ENCODE measurements at regions not wholly inside any gene's neighbourhood (a gene's known extent, or its start where the extent isn't known, plus 50 kb on each side); places are given as distances from the start of the nearest gene placed in this dataset.
"Not testable (repeated sequence)": the region's sequence is repeated elsewhere in the genome, so short reads cannot be mapped to it uniquely, and the experiment has no call there.

DNA sequence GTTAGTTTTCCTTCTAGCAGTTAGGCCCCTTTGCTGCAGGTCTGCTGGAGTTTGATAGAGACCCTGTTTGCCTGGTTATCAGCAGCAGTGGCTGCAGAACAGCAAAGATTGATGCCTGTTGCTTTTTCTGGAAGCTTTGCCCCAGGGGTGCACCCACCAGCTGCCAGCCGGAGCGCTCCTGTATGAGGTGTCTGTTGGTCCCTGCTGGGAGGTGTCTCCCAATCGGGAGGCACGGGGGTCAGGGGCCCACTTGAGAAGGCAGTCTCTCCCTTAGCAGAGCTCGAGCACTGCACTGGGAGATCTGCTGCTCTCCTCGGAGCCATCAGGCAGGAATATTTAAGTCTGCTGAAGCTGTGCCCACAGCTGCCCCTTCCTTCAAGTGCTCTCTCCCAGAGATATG, 825.3 kb upstream of the GRM7 start:
- no peak for TF ChIP-seq Cebpa-rat (IDR thresholded peaks at IDR 0.05)
- no peak overlapping the region for H3K4me2 ChIP-seq
- H3K36me3 ChIP-seq, result no peaks in the 10 kb centered on the region
- peaks cover 15 to 41% (median 30%) of the 10 kb centered on the region in 11 experiments for H3K9me3 ChIP-seq (replicated peaks in 1 of 11)
- no peaks in the 10 kb centered on the region for H4K20me1 ChIP-seq
- no peak overlapping the region for H3K4me3 ChIP-seq
- no peaks in the 10 kb centered on the region for H3K4me1 ChIP-seq
- no peaks in the 10 kb centered on the region for H3K27me3 ChIP-seq
- no peak overlapping the region for H3K9ac ChIP-seq
- no peak overlapping the region for H3K27ac ChIP-seq

DNA sequence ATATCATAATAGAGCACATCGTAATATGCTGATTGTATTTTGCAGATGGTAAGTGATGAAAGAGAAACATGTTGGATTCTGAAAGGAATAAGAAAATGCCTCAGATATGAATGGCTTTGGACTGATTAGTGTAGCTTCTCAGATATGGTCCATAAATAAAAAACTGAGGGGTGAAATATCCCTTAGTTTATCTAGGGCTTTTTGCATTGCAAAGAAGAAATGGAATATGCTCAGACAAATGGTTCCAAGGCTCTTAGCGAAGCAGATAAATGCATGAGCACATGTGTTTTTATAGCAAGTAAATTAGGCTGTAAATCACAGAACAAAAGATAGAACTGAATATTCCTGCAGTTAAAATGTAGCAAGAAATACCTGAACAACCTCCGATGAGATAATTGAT, 820.9 kb upstream of the GRM7 start:
- H3K9ac ChIP-seq, result no peak overlapping the region
- no peaks in the 10 kb centered on the region for H3K4me1 ChIP-seq
- H3K36me3 ChIP-seq, result no peaks in the 10 kb centered on the region
- H3K27me3 ChIP-seq, result no peaks in the 10 kb centered on the region
- H3K27ac ChIP-seq, result no peak overlapping the region
- H3K9me3 ChIP-seq (replicated peaks in 1 of 11), result peaks cover 15 to 27% (median 24%) of the 10 kb centered on the region in 11 experiments
- no peaks in the 10 kb centered on the region for H4K20me1 ChIP-seq
- H3K4me3 ChIP-seq, result no peak overlapping the region
- no peak overlapping the region for H3K4me2 ChIP-seq
- TF ChIP-seq Cebpa-rat (IDR thresholded peaks at IDR 0.05), result no peak

DNA sequence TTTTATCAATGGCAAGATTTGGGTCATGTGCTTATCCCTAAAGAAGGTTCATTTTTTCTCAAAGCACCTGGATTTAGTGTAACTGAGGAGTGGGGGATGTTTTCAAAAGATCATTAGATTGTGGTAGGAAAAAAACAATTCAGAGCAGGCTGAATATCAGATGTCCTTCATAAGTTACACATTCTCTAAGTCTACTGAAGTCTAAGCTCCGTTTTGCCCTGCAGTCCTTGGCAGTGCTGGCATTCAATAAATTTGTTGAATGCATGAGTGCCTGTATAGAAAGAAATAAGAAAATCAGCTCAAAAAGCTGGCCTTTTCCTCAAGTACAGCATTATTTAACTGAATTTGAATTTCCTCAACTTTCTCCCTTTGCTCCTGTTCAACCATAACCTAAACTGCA, 819.0 kb upstream of the GRM7 start:
- Histone ChIP-seq H3K9me3 (replicated peaks in 1 of 11) (peaks cover 15 to 19% (median 17%) of the 10 kb centered on the region in 11 experiments), H3K9ac (no peak overlapping the region), H4K20me1 (no peaks in the 10 kb centered on the region), H3K36me3 (no peaks in the 10 kb centered on the region), H3K27ac (no peak overlapping the region), H3K27me3 (no peaks in the 10 kb centered on the region), H3K4me1 (peaks cover 0 to 5% (median 0%) of the 10 kb centered on the region in 10 experiments; a peak in 1 of 20 replicates), H3K4me2 (no peak overlapping the region), H3K4me3 (no peak overlapping the region)
- no peak for TF ChIP-seq Cebpa-rat (IDR thresholded peaks at IDR 0.05)

DNA sequence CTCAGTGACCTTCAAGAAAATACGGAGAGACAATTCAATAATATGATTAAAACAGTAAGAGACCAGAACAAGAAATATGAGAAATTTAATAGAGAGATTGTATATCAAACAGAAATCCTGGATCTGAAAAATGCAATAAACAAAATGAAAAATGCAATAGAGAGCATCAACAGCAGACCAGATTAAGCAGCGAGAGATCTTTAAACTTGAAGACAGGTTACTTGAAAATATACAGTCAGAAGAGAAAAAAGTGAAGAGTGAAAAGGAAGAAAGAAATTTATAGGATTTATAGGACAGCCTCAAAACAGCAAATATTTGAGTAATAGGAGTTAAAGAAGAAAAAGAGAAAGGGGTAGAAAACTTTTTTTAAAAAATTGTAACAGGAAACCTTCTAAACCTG, 813.9 kb upstream of the GRM7 start:
- Histone ChIP-seq H3K4me2 (no peak overlapping the region), H3K4me3 (no peak overlapping the region)
- no peak for TF ChIP-seq Cebpa-rat (IDR thresholded peaks at IDR 0.05)

DNA sequence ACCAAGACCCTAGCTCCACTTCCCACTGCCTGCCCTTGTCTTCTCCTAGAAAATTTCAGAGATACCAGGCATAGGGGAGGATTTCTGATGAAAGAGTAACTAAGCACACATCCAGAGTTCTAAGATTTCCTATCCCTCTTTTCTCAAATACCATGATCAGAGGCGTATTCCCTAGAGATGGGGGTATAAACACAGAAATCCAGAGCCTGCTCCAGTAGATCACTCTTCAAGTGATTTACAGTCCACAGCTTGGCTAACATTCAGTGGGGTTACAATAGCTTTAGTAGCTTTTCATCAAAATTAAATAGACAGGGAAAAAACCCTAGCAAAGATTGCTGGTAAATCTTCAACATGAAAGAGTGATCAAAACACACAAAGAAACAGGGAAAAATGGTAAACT, 800.7 kb upstream of the GRM7 start:
- no peak overlapping the region for H3K27ac ChIP-seq
- no peaks in the 10 kb centered on the region for H3K36me3 ChIP-seq
- H3K4me1 ChIP-seq, result peaks cover 0 to 5% (median 0%) of the 10 kb centered on the region in 10 experiments; a peak in 2 of 20 replicates
- H3K9me3 ChIP-seq (replicated peaks in 1 of 11), result no peaks in the 10 kb centered on the region
- no peaks in the 10 kb centered on the region for H4K20me1 ChIP-seq
- no peak overlapping the region for H3K4me3 ChIP-seq
- TF ChIP-seq Cebpa-rat (IDR thresholded peaks at IDR 0.05), result no peak
- H3K4me2 ChIP-seq, result no peak overlapping the region
- no peak overlapping the region for H3K9ac ChIP-seq
- no peaks in the 10 kb centered on the region for H3K27me3 ChIP-seq

More for the DNA sequence above, 813.9 kb upstream of the GRM7 start:
- Histone ChIP-seq H3K36me3 (no peaks in the 10 kb centered on the region), H3K4me1 (peaks cover 0 to 5% (median 0%) of the 10 kb centered on the region in 10 experiments; a peak in 1 of 20 replicates), H3K27me3 (no peaks in the 10 kb centered on the region), H3K9ac (no peak overlapping the region), H3K9me3 (replicated peaks in 1 of 11) (peaks cover 24 to 50% (median 36%) of the 10 kb centered on the region in 11 experiments), H3K27ac (no peak overlapping the region), H4K20me1 (no peaks in the 10 kb centered on the region)

DNA sequence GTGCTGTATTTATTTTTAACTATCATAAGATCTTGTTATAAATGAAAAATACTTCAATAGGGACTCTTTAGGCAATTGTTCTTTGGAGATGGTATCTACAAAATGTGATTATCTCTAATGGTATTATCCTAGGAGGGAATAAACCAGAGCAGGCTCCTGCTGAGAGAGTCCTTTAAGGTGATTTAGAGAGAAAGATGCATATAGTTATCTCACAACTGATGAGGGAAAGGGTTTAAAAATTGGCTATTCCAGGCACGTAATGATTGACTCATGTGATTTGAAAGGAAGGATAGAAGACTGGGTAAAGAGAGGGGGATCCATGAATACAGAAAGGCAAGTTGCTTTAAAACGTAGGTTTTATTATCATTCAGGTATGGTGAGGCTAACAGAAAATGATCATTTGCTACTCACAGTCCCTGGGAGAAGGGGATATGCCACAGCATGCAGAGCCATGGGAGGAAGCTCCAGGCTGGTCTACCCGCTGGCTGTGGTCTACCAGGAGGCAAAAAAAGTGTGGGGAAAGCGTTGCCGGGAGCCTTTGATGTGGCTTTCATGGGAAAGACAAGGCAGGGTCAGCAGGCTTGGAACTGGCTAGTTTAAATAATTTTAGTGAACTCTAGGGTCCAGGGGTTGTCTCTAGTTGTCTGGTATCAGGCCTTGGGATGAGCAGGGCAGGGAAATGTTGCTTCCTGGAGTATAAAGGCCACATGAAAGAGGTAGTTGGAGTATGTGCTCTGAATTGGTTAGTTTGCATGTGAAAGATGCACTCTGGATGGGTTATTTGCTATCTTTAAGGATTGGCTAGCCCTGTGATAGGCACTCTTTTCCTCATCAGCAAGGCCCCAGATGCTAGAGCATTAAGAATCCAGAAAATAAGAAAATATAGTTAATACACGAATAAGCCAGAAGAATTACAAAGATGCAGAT, 798.4 kb upstream of the GRM7 start:
- Histone ChIP-seq H3K36me3 (no peaks in the 10 kb centered on the region), H3K9me3 (replicated peaks in 1 of 11) (no peaks in the 10 kb centered on the region), H3K9ac (no peak overlapping the region), H3K4me3 (no peak overlapping the region), H3K27ac (no peak overlapping the region), H4K20me1 (no peaks in the 10 kb centered on the region), H3K4me1 (peaks cover 0 to 18% (median 8%) of the 10 kb centered on the region in 10 experiments; a peak in 10 of 20 replicates), H3K27me3 (no peaks in the 10 kb centered on the region), H3K4me2 (peak overlapping the region in 3 of 11 experiments; percentile 25 to 35 (median 29); a peak in 4 of 22 replicates)
- TF ChIP-seq Cebpa-rat (IDR thresholded peaks at IDR 0.05), result no peak

DNA sequence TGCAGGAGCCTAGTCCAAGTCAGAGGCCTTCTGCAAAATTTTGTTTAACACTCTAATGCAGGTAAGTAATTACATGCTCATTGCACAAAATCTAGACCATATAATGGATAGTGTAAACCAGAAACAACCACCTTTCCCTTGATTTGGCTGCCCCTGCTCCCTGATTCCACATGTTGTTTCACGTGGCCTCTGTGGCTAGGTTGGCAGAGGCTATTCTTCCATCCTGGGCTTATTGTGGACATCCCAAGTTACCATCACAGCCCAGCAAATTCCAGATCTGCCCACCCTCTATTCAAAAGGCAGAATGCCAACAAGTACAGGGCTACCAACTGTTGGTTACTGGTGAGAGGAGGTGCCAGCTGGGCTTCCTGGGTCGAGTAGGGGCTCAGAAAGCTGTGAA, 794.5 kb upstream of the GRM7 start:
- no peak overlapping the region for H3K27ac ChIP-seq
- TF ChIP-seq Cebpa-rat (IDR thresholded peaks at IDR 0.05), result no peak
- no peak overlapping the region for H3K9ac ChIP-seq
- no peaks in the 10 kb centered on the region for H3K27me3 ChIP-seq
- peaks cover 0 to 18% (median 8%) of the 10 kb centered on the region in 10 experiments; a peak in 10 of 20 replicates for H3K4me1 ChIP-seq
- peak overlapping the region in 9 of 11 experiments; percentile 4 to 54 (median 17); a peak in 13 of 22 replicates for H3K4me2 ChIP-seq
- no peaks in the 10 kb centered on the region for H3K9me3 ChIP-seq (replicated peaks in 1 of 11)
- H3K36me3 ChIP-seq, result no peaks in the 10 kb centered on the region
- no peak overlapping the region for H3K4me3 ChIP-seq
- H4K20me1 ChIP-seq, result no peaks in the 10 kb centered on the region

DNA sequence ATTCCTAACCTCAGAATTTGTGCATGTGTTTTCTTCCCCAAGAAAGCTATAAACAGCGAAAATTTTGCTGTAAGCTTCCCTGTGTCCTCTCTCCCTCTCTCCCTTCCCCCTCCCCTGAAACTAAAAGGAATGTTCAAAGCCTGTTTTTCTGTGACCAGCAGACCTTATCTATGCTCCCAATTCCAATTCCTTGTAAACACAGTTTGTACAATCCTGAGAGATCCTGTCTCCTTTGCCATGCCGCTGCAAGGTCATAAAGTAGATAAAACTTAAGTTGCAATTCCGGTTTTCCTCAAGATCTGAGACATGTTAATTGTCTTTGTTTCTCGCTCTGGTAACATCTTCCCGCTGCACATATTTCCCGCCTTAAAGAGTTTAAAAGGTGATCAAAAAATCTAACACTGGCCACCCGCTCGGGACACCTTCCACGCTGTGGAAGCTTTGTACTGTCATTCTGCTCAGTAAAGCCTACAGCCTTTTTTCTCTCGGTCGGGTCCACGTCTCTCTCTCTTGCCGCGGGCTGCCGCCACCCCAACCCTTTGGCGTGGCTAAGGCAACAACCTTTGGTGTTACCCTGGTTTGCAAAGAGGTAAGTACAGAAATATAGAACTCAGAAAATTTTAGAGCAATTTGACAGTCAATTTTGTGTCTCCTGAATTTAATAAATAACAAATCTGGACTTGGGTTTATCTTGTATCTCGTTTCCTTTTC, 793.9 kb upstream of the GRM7 start:
- not testable (repeated sequence) for H3K36me3 ChIP-seq; H3K9ac ChIP-seq; H4K20me1 ChIP-seq; H3K27ac ChIP-seq; H3K27me3 ChIP-seq; H3K4me3 ChIP-seq; H3K9me3 ChIP-seq (replicated peaks in 1 of 11)
- Histone ChIP-seq H3K4me2 (peak overlapping the region in 8 of 11 experiments; percentile 4 to 54 (median 26); a peak in 9 of 22 replicates), H3K4me1 (peaks cover 0 to 18% (median 8%) of the 10 kb centered on the region in 10 experiments; a peak in 10 of 20 replicates)

DNA sequence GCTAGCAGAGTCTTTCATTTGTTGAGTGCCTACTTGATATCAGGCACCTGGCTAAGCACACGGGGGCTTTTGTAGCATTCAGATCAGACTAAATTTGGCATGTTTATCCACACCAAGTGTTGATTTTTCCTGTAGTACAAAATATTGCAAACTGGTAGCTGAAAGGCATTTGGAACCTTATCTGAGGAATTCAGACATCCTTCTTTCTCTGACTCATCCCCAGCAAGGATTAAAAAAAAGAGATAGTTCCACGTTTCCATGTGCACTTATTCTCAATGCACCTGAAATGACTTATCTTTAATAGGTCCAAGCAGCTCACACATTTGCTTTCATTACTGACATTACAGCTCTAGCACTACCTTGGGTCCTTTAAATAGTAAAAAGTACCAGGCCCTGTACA, 786.0 kb upstream of the GRM7 start:
- Histone ChIP-seq H4K20me1 (no peaks in the 10 kb centered on the region), H3K36me3 (no peaks in the 10 kb centered on the region), H3K9ac (no peak overlapping the region), H3K9me3 (replicated peaks in 1 of 11) (no peaks in the 10 kb centered on the region), H3K27ac (no peak overlapping the region), H3K4me1 (no peaks in the 10 kb centered on the region), H3K4me2 (no peak overlapping the region), H3K27me3 (no peaks in the 10 kb centered on the region), H3K4me3 (no peak overlapping the region)
- TF ChIP-seq Cebpa-rat (IDR thresholded peaks at IDR 0.05), result no peak

Data from BLaER1 treated with 17β-estradiol and CSF1 and Interleukin-3, amounts not matched to agents 10 nM and 100 nM (cell line).